ENCODE measurements at regions not wholly inside any gene's neighbourhood (a gene's known extent, or its start where the extent isn't known, plus 50 kb on each side); places are given as distances from the start of the nearest gene placed in this dataset.
"Not testable (repeated sequence)": the region's sequence is repeated elsewhere in the genome, so short reads cannot be mapped to it uniquely, and the experiment has no call there.

GRCh38 chr11:11220786-11221185 is 132.3 kb downstream of the CSNK2A3 start:
- no peak for DNase-seq (ENCODE audit: low read depth, low spot score)

GRCh38 chr11:11218629-11218986 is 134.4 kb downstream of the CSNK2A3 start:
- no peak for DNase-seq (ENCODE audit: low read depth, low spot score)

GRCh38 chr11:11217929-11218628 is 135.0 kb downstream of the CSNK2A3 start:
- DNase-seq (ENCODE audit: low read depth, low spot score) = no peak

- no peak for DNase-seq (ENCODE audit: low read depth, low spot score)
These were observed 135.6 kb downstream of the CSNK2A3 start for GRCh38 chr11:11217289-11217928.

- no peak for DNase-seq (ENCODE audit: low read depth, low spot score)
These were observed 137.1 kb downstream of the CSNK2A3 start for GRCh38 chr11:11215944-11216343.

- no peak for DNase-seq (ENCODE audit: low read depth, low spot score)
These were observed 137.8 kb downstream of the CSNK2A3 start for GRCh38 chr11:11215058-11215815.

GRCh38 chr11:11213117-11213516 is 139.9 kb downstream of the CSNK2A3 start:
- no peak for DNase-seq (ENCODE audit: low read depth, low spot score)

- DNase-seq (ENCODE audit: low read depth, low spot score) = no peak
These were observed 141.2 kb downstream of the CSNK2A3 start for GRCh38 chr11:11211888-11212287.

GRCh38 chr11:11211186-11211585 is 141.9 kb downstream of the CSNK2A3 start:
- DNase-seq (ENCODE audit: low read depth, low spot score) = no peak

- no peak for DNase-seq (ENCODE audit: low read depth, low spot score)
These were observed 142.6 kb downstream of the CSNK2A3 start for GRCh38 chr11:11210446-11210845.

GRCh38 chr11:11209967-11210366 is 143.1 kb downstream of the CSNK2A3 start:
- no peak for DNase-seq (ENCODE audit: low read depth, low spot score)

GRCh38 chr11:11208994-11209393 is 144.1 kb downstream of the CSNK2A3 start:
- no peak for DNase-seq (ENCODE audit: low read depth, low spot score)

GRCh38 chr11:11207428-11207827 is 145.6 kb downstream of the CSNK2A3 start:
- no peak for DNase-seq (ENCODE audit: low read depth, low spot score)

- DNase-seq (ENCODE audit: low read depth, low spot score) = no peak
These were observed 146.6 kb downstream of the CSNK2A3 start for GRCh38 chr11:11206484-11206883.

GRCh38 chr11:11202885-11203284 is 150.2 kb downstream of the CSNK2A3 start:
- no peak for DNase-seq (ENCODE audit: low read depth, low spot score)

- not testable (repeated sequence) for DNase-seq (ENCODE audit: low read depth, low spot score)
These were observed 151.7 kb downstream of the CSNK2A3 start for GRCh38 chr11:11201302-11201701.

GRCh38 chr11:11192541-11192940 is 160.5 kb downstream of the CSNK2A3 start:
- no peak for DNase-seq (ENCODE audit: low read depth, low spot score)

- DNase-seq (ENCODE audit: low read depth, low spot score) = no peak
These were observed 163.5 kb downstream of the CSNK2A3 start for GRCh38 chr11:11189506-11189905.

- no peak for DNase-seq (ENCODE audit: low read depth, low spot score)
These were observed 166.8 kb downstream of the CSNK2A3 start for GRCh38 chr11:11186249-11186648.

- DNase-seq (ENCODE audit: low read depth, low spot score) = no peak
These were observed 170.8 kb downstream of the CSNK2A3 start for GRCh38 chr11:11182261-11182660.

- no peak for DNase-seq (ENCODE audit: low read depth, low spot score)
These were observed 174.1 kb downstream of the CSNK2A3 start for GRCh38 chr11:11178671-11179638.

Data from pulmonary artery endothelial cell (primary cell).